ENCODE measurements at regions not wholly inside any gene's neighbourhood (a gene's known extent, or its start where the extent isn't known, plus 50 kb on each side); places are given as distances from the start of the nearest gene placed in this dataset.

- H3K4me3 ChIP-seq: no peak overlapping the region
- DNase-seq (ENCODE audit: low spot score): no peak
- no peak for TF ChIP-seq CTCF (IDR thresholded peaks at IDR 0.05)
- H3K27ac ChIP-seq: no peak overlapping the region
Observed at GRCh38 chr4:38495446-38495845, 168.6 kb upstream of the KLF3 start.

GRCh38 chr4:38497121-38497520 is 166.9 kb upstream of the KLF3 start:
- Histone ChIP-seq H3K4me3 (no peak overlapping the region), H3K27ac (no peak overlapping the region)
- no peak for DNase-seq (ENCODE audit: low spot score)
- no peak for TF ChIP-seq CTCF (IDR thresholded peaks at IDR 0.05)

GRCh38 chr4:38499101-38499500 is 164.9 kb upstream of the KLF3 start:
- no peak for DNase-seq (ENCODE audit: low spot score)
- no peak overlapping the region for H3K4me3 ChIP-seq
- H3K27ac ChIP-seq: no peak overlapping the region
- no peak for TF ChIP-seq CTCF (IDR thresholded peaks at IDR 0.05)

GRCh38 chr4:38500433-38500832 is 163.6 kb upstream of the KLF3 start:
- no peak overlapping the region for H3K4me3 ChIP-seq
- no peak for DNase-seq (ENCODE audit: low spot score)

GRCh38 chr4:38501698-38502097 is 162.3 kb upstream of the KLF3 start:
- H3K27ac ChIP-seq: no peak overlapping the region

More at GRCh38 chr4:38500433-38500832, 163.6 kb upstream of the KLF3 start:
- TF ChIP-seq CTCF (IDR thresholded peaks at IDR 0.05): no peak
- H3K27ac ChIP-seq: no peak overlapping the region

GRCh38 chr4:38503689-38504395 is 160.2 kb upstream of the KLF3 start:
- TF ChIP-seq CTCF (IDR thresholded peaks at IDR 0.05): no peak
- H3K4me3 ChIP-seq: no peak overlapping the region
- H3K27ac ChIP-seq: no peak overlapping the region
- DNase-seq (ENCODE audit: low spot score): no peak

More at GRCh38 chr4:38501698-38502097, 162.3 kb upstream of the KLF3 start:
- TF ChIP-seq CTCF (IDR thresholded peaks at IDR 0.05): no peak
- no peak overlapping the region for H3K4me3 ChIP-seq
- no peak for DNase-seq (ENCODE audit: low spot score)

- H3K4me3 ChIP-seq: no peak overlapping the region
- DNase-seq (ENCODE audit: low spot score): no peak
- no peak overlapping the region for H3K27ac ChIP-seq
- no peak for TF ChIP-seq CTCF (IDR thresholded peaks at IDR 0.05)
Observed at GRCh38 chr4:38504396-38504715, 159.6 kb upstream of the KLF3 start.

All from coronary artery (tissue), 2 donors.